CD14-positive monocyte (primary cell): ENCODE measurements at regions not wholly inside any gene's neighbourhood (a gene's known extent, or its start where the extent isn't known, plus 50 kb on each side); places are given as distances from the start of the nearest gene placed in this dataset.

Source experiments
- DNase-seq, 3 donors: peaks; one replicate each; pipeline ENCODE4 v3.0.0-alpha.2; 2011 to 2022
- H2AFZ ChIP-seq: 2 replicates; pipeline ENCODE4 v1.6.0; 2012; ENCODE audit warnings: mild to moderate bottlenecking, low read depth, low read length, inconsistent platforms; ENCODE audit not compliant: insufficient read depth, poor library complexity, severe bottlenecking
- H3K27ac ChIP-seq, 2 donors: 1 replicate in 1 of 2; 2 replicates in 1 of 2; pipeline ENCODE4 v1.5.1; 2012 to 2013; ENCODE audit warnings: low read length in 2 of 2, control low read depth in 1 of 2, inconsistent platforms in 1 of 2, low read depth in 1 of 2, mild to moderate bottlenecking in 1 of 2
- H3K27me3 ChIP-seq, 2 donors: one replicate each; pipeline versions ENCODE4 v1.6.0 to v1.6.1; 2011 to 2013; ENCODE audit warnings: low read length in 2 of 2; ENCODE audit not compliant: control insufficient read depth in 2 of 2, insufficient read depth in 2 of 2
- H3K36me3 ChIP-seq, 2 donors: replicated peaks in 1 of 2; 1 replicate in 1 of 2; 2 replicates in 1 of 2; pipeline versions ENCODE4 v1.5.1 to v1.6.1; 2012 to 2013; ENCODE audit warnings: low read length in 2 of 2, control low read depth in 1 of 2, inconsistent platforms in 1 of 2, mild to moderate bottlenecking in 1 of 2; ENCODE audit not compliant: insufficient read depth in 2 of 2, control insufficient read depth in 1 of 2
- H3K4me1 ChIP-seq, 2 donors: 1 replicate in 1 of 2; 2 replicates in 1 of 2; pipeline versions ENCODE4 v1.5.1 to v1.6.1; 2012 to 2013; ENCODE audit warnings: low read length in 2 of 2, control low read depth in 1 of 2, inconsistent platforms in 1 of 2, mild to moderate bottlenecking in 1 of 2, moderate library complexity in 1 of 2; ENCODE audit not compliant: insufficient read depth in 2 of 2, control insufficient read depth in 1 of 2
- H3K4me2 ChIP-seq: replicated peaks from 2 replicates; pipeline ENCODE3; 2012; ENCODE audit warnings: low read length, moderate library complexity, mild to moderate bottlenecking; ENCODE audit not compliant: poor library complexity, severe bottlenecking; ENCODE audit errors: extremely low read depth
- H3K4me3 ChIP-seq, 3 experiments: fragments of 200-600 bp in 1 of 3; sonication (generic) in 1 of 3; replicated peaks in 1 of 3; 1 replicate in 2 of 3; 2 replicates in 1 of 3; pipeline ENCODE4 v1.5.1; 2011 to 2013; ENCODE audit warnings: low read length in 3 of 3, mild to moderate bottlenecking in 3 of 3, control low read depth in 2 of 3, low read depth in 2 of 3, inconsistent platforms in 1 of 3, moderate library complexity in 1 of 3
- H3K79me2 ChIP-seq: 2 replicates; pipeline ENCODE4 v1.6.0; 2012; ENCODE audit warnings: mild to moderate bottlenecking, control low read depth, inconsistent platforms, low read length, moderate library complexity; ENCODE audit not compliant: insufficient read depth
- H3K9ac ChIP-seq: 2 replicates; pipeline ENCODE4 v1.6.0; 2017; ENCODE audit warnings: low read length, mild to moderate bottlenecking; ENCODE audit not compliant: insufficient read depth, poor library complexity, severe bottlenecking
- H3K9me3 ChIP-seq, 2 donors: replicated peaks in 1 of 2; 1 replicate in 1 of 2; 2 replicates in 1 of 2; pipeline versions ENCODE4 v1.5.1 to v1.6.1; 2012 to 2013; ENCODE audit warnings: low read length in 2 of 2, control low read depth in 1 of 2; ENCODE audit not compliant: control insufficient read depth in 1 of 2, insufficient read depth in 1 of 2
- H4K20me1 ChIP-seq: 2 replicates; pipeline ENCODE4 v1.6.0; 2012; ENCODE audit warnings: mild to moderate bottlenecking, low read length, control low read depth, moderate library complexity; ENCODE audit not compliant: insufficient read depth
- H3K27ac Mint-ChIP-seq, 7 donors: one replicate each; pipeline ENCODE4 v1.8.0; 2020; ENCODE audit warnings: mild to moderate bottlenecking in 7 of 7, mixed read lengths in 7 of 7, moderate library complexity in 6 of 7, inconsistent platforms in 2 of 7
- H3K27me3 Mint-ChIP-seq, 3 donors: one replicate each; pipeline ENCODE4 v1.8.0; 2021 to 2022; ENCODE audit warnings: low read depth in 3 of 3, mild to moderate bottlenecking in 3 of 3, mixed read lengths in 3 of 3, moderate library complexity in 3 of 3, inconsistent platforms in 1 of 3
- H3K36me3 Mint-ChIP-seq, 2 donors: one replicate each; pipeline ENCODE4 v1.8.0; 2020; ENCODE audit warnings: mixed read lengths in 2 of 2, inconsistent platforms in 1 of 2, mild to moderate bottlenecking in 1 of 2
- H3K4me1 Mint-ChIP-seq: one replicate; pipeline ENCODE4 v1.8.0; 2020; ENCODE audit warnings: mild to moderate bottlenecking, mixed read lengths
- H3K4me3 Mint-ChIP-seq, 2 donors: one replicate each; pipeline ENCODE4 v1.8.0; 2020; ENCODE audit warnings: mild to moderate bottlenecking in 2 of 2, mixed read lengths in 2 of 2, moderate library complexity in 1 of 2
- H3K9me3 Mint-ChIP-seq, 7 donors: one replicate each; pipeline ENCODE4 v1.8.0; 2020 to 2022; ENCODE audit warnings: mixed read lengths in 7 of 7, mild to moderate bottlenecking in 6 of 7, moderate library complexity in 6 of 7, inconsistent platforms in 2 of 7
- CTCF ChIP-seq: fragments of 200-600 bp; IDR thresholded peaks from one replicate; pipeline ENCODE4 v1.8.0; 2022; ENCODE audit warnings: antibody characterized with exemption, mild to moderate bottlenecking
- WGBS: methylation state at CpG from one replicate; pipeline ENCODE4 v1.1.5; 2013; ENCODE audit warnings: missing lambda C conversion rate; ENCODE audit not compliant: insufficient coverage; 5-methylcytosine and 5-hydroxymethylcytosine counted together
- intact Hi-C, 2 donors: fragments of 100-400 bp; cut with micrococcal nuclease; formaldehyde crosslinking; loops; one replicate each; pipeline versions ENCODE4 v1.15.0 to v1.15.1; 2023

DNA sequence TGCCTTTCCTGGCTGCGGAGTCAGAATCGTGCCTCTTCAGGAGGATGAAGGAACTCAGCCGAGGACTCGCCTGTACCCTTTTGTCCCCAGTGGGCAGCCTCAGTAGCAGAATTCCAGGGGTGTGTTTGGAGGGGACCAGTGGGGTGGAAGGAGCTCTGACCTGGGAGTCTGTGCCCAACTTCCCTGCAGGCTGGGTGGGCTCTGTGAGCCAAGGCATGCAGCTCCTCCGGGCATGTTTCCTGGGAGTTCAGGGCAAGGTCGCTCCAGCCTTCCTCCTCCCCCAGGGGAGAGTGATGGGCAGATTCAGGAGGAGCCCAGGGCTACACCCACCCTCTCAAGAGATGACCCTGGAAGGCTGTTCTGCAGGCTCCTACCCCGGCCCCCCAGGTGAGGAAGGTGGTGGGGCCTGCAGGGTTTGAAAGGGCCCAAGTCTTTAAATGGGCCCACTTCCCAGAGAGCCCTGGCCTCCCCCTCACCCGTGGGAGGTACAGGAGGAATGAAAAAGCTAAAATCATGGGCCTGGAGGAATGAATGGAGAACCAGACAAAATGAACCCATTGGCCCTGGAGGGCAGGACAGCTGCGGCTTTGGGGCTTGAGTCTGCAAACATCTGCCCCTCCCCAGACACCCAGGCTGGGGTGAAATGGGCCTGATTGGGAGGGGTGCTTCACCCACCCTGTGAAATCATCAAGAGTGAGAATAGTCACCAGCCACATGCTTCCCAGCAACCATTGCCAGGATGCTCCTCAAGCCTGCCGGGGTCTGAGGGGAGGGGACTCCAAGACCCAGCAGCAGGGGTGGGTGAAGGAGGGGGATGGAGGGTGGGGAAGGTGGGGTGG is 77.6 kb upstream of the PMEPA1 start:
- H2AFZ ChIP-seq, result no peak overlapping the region
- H3K4me2 ChIP-seq, result no peak overlapping the region
- no peaks in the 10 kb centered on the region for H3K79me2 ChIP-seq
- no peaks in the 10 kb centered on the region for H3K27me3 ChIP-seq
- H3K4me1 ChIP-seq, result no peaks in the 10 kb centered on the region
- no peak overlapping the region for H3K4me3 ChIP-seq
- Mint-ChIP-seq H3K27me3 (peaks cover 0 to 2% (median 0%) of the 10 kb centered on the region in 3 donors), H3K36me3 (no peaks in the 10 kb centered on the region), H3K4me3 (no peak overlapping the region), H3K27ac (no peak overlapping the region), H3K4me1 (peaks cover 1% of the 10 kb centered on the region), H3K9me3 (peaks cover 0 to 4% (median 0%) of the 10 kb centered on the region in 7 donors)
- no peaks in the 10 kb centered on the region for H3K9me3 ChIP-seq
- 100% methylated on average over 4 of the region's 10 CpGs for WGBS
- no peak for DNase-seq
- H3K36me3 ChIP-seq, result no peaks in the 10 kb centered on the region
- no peak for TF ChIP-seq CTCF
- no peak overlapping the region for H3K27ac ChIP-seq
- intact Hi-C loops, result no loop called here
- H3K9ac ChIP-seq, result no peak overlapping the region
- no peaks in the 10 kb centered on the region for H4K20me1 ChIP-seq

GRCh38 chr20:57786304-57786932 is 76.6 kb upstream of the PMEPA1 start:
- Histone ChIP-seq H2AFZ (no peak overlapping the region), H3K4me3 (no peak overlapping the region), H3K9me3 (no peaks in the 10 kb centered on the region), H3K36me3 (no peaks in the 10 kb centered on the region), H3K79me2 (no peaks in the 10 kb centered on the region), H3K9ac (no peak overlapping the region), H3K4me1 (no peaks in the 10 kb centered on the region), H3K27me3 (no peaks in the 10 kb centered on the region), H4K20me1 (no peaks in the 10 kb centered on the region), H3K4me2 (no peak overlapping the region), H3K27ac (no peak overlapping the region)
- no peak for TF ChIP-seq CTCF
- Mint-ChIP-seq H3K27ac (no peak overlapping the region), H3K27me3 (peaks cover 0 to 7% (median 2%) of the 10 kb centered on the region in 3 donors), H3K4me3 (no peak overlapping the region), H3K4me1 (peaks cover 1% of the 10 kb centered on the region), H3K9me3 (peaks cover 0 to 2% (median 0%) of the 10 kb centered on the region in 7 donors), H3K36me3 (no peaks in the 10 kb centered on the region)
- intact Hi-C loops, result no loop called here
- WGBS, result 93% methylated on average over 12 of the region's 14 CpGs
- DNase-seq, result no peak
